ENCODE measurements at regions not wholly inside any gene's neighbourhood (a gene's known extent, or its start where the extent isn't known, plus 50 kb on each side); places are given as distances from the start of the nearest gene placed in this dataset.
"Not testable (repeated sequence)": the region's sequence is repeated elsewhere in the genome, so short reads cannot be mapped to it uniquely, and the experiment has no call there.

DNA sequence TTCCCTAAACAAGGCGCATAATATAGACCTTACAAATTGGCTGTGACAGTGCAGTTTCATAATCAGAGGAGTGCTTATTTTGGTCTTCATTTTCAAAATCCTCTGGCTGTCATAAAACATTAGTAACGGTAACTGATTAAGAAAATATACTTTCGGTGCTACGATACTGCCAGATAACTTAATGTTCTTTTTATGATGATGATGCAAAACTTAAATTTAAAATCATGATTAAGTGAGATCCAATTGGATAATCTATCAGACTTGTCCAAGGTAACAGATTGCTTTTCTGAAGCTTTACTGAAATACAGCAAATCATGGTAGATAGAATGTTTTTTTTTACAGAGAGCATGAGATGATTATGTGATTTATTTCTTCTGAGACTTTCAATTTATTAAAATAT, 364.2 kb upstream of the CNTN3 start:
- DNase-seq (ENCODE audit: low spot score): no peak

DNA sequence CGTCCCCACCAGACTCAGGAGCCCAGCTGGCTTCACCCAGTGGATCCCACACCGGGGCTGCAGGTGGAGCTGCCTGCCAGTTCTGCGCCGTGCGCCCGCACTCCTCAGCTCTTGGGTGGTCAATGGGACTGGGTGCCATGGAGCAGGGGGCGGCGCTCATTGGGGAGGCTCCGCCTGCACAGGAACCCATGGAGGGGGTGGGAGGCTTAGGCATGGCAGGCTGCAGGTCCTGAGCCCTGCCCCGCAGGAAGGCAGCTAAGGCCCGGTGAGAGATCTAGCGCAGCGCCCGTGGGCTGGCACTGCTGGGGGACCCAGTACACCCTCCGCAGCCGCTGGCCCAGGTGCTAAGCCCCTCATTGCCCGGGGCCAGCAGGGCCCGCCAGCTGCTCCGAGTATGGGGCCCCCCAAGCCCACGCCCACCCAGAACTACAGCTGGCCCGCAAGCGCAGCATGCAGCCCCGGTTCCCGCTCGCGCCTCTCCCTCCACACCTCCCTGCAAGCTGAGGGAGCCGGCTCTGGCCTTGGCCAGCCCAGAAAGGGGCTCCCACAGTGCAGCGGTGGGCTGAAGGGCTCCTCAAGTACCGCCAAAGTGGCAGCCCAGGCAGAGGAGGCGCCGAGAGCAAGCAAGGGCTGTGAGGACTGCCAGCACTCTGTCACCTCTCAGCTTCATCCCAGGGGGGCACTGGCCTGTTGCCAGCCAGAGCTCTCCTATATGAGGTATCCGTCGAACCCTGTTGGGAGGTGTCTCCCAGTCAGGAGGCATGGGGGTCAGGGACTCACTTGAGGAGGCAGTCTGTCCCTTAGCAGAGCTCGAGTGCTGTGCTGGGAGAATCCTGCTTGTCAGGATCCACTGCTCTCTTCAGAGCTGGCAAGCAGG, 370.8 kb upstream of the CNTN3 start:
- DNase-seq (ENCODE audit: low spot score): not testable (repeated sequence)

DNA sequence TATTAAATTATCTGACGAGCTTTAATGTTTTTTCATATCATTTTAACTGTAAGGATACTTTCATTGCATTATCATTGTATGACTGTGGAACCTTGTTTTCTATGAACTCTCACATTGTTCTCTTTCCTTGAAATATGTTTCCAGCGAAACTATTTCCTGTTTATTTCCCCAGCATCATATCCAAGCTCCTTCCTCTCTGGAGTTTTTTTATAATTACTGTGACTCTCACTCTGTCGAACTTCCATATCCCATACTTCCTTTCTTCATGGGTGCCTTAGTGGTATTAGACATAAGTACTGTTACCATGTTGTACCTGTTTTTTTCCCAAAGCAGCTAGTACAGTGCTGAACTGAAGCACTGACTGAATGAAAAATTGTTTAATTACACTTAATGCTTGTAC, 373.6 kb upstream of the CNTN3 start:
- DNase-seq (ENCODE audit: low spot score): no peak

DNA sequence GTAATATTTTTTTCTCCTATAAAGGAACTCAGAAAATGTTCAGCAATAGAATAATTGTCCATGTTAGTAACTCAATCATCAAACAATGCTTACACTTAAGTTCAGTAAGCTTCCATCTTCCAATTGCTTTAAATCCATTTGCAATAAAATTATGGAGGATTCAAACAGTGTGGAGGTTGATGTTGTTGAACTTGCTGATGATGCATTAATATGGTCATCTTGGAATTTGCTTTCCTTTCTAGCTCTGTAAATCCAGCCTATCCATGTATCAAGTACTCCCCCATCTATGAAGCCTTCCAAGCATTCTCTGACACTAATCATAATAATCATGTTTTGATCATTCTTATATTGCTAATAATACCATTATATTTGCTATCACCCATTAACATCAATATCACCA, 378.4 kb upstream of the CNTN3 start:
- DNase-seq (ENCODE audit: low spot score): no peak

DNA sequence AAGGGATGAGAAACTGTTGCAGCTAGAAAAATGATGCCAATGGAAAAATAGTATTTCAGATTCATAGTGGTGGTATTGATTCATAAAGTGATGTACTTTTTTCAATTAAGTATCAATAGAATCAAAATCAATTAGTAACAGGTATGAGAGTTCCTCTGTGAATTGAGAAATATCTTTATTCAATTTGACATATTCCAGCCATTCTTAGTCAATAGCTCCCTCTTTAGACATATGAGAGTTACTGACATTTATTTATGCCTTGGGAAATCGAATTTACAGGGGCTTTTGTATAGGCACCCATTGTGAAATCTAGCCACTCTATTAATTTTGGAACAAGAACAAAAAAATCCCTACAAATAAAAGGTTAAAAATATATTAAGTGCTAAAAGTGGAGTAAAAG, 386.9 kb upstream of the CNTN3 start:
- DNase-seq (ENCODE audit: low spot score): peak; percentile 4

GRCh38 chr3:75012791-75013331, 398.4 kb upstream of the CNTN3 start:
- no peak for DNase-seq (ENCODE audit: low spot score)

DNA sequence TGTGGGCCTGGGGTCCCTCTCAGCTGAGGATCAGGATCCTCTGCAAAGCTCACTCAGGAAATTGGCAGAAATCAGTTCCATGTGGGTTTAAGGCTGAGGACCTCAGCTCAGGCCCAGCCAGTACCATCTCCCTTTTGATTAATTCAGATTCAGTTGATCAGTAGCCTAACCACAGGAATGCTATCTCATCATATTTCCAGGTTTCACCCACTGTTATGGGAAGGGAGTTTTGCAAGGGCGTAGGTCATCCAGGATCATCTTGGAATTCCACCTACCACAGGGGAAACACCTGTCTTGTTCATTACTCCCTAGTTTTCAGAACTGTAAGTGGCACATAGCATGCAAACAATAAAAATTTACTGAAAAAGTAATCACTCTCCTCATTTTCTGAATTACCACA, 399.5 kb upstream of the CNTN3 start:
- no peak for DNase-seq (ENCODE audit: low spot score)

DNA sequence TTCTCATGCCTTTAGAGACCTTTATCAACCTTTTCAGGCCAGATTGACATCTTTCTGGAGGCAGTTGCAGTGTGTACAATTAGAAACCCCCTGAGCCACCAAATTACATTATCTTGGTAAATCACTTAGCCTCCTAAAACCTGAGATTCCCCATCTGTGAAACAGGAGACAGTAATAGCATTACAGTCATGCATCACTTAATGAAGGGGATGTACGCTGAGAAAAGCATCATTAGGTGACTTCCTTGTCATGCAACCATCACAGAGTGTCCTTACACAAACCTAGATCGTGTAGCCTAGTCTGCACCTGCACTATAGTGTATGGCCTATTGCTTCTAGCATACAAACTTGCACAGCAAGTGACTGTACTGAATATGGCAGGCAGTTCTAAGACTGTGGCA, 400.8 kb upstream of the CNTN3 start:
- no peak for DNase-seq (ENCODE audit: low spot score)

- DNase-seq (ENCODE audit: low spot score): no peak
Observed at GRCh38 chr3:75035146-75035545, 420.7 kb upstream of the CNTN3 start.

DNA sequence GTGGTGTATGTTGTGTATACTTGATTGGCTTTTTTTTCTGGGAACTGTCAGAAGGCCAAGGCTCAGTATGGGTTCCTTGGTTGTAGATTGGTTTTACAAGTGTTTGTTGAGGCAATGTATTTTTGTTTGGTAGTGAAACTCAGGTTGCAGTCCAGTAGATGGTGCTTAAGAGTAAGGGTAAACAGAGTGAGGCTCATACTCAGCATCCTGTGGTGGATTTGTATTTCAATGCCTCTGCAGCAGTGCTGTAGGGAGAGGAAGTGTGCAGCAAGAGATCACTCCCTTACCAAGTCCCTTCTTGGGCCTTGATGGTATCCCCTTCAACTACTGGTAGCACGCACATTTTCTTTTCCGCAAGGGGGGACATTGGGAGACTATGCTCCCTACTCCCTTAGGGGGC, 428.5 kb upstream of the CNTN3 start:
- DNase-seq (ENCODE audit: low spot score): no peak

- no peak for DNase-seq (ENCODE audit: low spot score)
Observed at GRCh38 chr3:75048650-75049049, 434.2 kb upstream of the CNTN3 start.

- no peak for DNase-seq (ENCODE audit: low spot score)
Observed at GRCh38 chr3:75049533-75049932, 435.1 kb upstream of the CNTN3 start.

GRCh38 chr3:75059120-75059519, 444.7 kb upstream of the CNTN3 start:
- DNase-seq (ENCODE audit: low spot score): no peak

DNA sequence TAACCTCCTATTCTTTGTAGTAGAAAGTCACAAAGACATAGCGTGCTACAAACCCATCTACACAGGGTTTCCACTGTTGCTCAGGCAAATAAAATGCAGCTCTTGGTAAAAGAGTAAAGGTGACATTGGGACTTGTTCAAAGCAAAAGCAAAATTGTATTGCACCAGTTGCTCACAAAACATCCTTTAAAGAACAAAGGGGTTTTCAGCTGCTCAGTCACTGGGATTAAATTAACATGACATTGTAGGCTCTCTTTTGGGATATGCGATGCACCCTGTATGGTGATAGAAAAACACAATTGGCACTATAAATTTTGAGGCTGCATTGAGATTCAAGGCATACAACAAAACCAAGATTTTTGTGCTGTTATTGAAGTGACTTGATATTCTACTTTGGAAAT, 447.3 kb upstream of the CNTN3 start:
- no peak for DNase-seq (ENCODE audit: low spot score)

DNA sequence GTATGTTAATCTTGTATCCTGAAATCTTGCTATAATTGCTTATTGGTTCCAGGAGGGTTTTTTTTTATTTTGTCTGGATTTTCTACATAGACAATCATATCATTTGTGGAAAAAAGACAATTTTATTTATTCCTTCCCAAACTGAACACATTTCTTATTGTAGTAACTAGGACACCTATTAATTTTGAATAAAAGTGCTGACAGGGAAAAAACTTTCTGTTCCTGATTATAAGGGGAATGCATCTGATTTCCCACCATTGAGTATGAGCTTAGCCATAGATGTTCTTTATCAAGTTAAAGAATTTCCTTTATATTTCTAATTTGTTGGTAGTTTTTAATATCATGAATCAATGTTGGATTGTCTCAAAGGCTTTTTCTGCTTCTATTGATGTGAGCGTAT, 460.7 kb upstream of the CNTN3 start:
- no peak for DNase-seq (ENCODE audit: low spot score)

DNA sequence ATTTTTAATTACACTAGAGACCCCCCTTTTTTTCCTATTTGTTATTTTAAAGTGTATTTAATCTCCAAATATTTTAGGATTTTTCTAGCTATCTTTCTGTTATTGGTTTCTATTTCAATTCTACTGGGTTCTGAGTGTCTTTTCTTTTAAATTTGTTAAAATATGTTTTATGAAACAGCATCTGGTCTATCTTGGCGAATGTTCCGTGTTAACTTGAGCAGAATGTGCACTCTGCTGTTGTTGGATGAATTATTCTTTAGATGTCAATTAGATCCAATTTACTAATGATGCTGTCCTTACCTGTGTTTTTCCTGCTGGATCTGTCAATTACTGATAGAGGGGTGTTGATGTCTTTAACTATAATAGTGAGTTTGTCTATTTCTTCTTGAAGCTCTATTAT, 462.0 kb upstream of the CNTN3 start:
- no peak for DNase-seq (ENCODE audit: low spot score)

- DNase-seq (ENCODE audit: low spot score): no peak
Observed at GRCh38 chr3:75078290-75078689, 463.8 kb upstream of the CNTN3 start.

DNA sequence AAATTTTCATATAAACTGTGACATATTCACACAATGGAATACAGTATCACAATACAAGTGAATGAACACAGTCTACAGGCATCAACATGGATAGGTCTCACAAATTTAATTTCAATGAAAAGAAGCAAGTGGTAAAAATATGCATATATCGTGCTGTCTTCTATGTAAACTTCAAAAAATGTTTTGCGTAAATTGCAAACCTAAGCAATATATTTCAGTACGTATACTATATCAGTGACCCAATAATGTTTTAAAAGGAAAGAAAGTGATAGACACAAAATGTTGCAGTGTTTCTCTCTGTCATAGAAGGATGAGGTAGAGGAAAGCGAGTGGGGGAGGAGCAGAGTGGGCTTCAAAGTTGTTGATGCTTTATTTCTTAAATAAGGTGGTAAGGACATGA, 468.4 kb upstream of the CNTN3 start:
- DNase-seq (ENCODE audit: low spot score): no peak

GRCh38 chr3:75089841-75090240, 475.4 kb upstream of the CNTN3 start:
- no peak for DNase-seq (ENCODE audit: low spot score)

GRCh38 chr3:75101329-75102147, 487.1 kb upstream of the CNTN3 start:
- no peak for DNase-seq (ENCODE audit: low spot score)

DNA sequence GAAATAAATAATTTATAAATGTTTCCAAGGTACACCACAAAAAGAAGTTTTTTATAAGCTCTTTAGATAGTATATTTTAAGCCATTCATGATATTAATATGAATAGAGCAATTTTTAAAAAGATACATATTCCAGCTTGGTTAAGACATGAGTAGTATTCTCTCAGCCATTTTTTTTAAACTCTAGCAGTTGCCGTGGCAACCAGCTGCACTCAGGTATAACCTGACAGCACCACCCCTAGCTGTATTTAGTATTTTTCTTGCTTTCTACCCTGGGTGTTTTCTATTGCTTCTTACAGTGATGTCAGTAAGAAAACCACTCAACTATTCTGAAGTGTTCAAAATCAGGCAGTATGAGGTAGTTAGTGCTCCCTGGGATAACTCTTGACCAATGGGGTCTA, 496.3 kb upstream of the CNTN3 start:
- DNase-seq (ENCODE audit: low spot score): no peak

- no peak for DNase-seq (ENCODE audit: low spot score)
Observed at GRCh38 chr3:75115695-75116094, 501.2 kb upstream of the CNTN3 start.

DNA sequence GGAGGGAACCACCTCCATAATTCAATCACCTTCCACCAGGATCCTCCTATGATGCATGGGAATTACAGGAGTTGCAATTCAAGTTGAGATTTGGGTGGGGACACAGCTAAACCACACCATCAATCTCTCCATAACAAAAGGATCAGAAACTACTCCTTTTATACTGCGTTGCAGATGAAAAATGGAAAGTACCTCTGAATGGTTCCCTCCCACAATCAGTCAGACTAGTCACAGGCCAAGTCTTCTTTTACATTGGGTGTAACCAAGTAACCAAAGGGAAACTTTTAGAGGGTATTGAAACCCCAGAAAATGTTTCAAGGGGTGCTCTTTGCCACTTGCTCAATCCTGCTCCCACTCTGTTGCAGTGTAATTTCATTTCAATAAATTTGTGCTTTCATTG, 504.3 kb upstream of the CNTN3 start:
- no peak for DNase-seq (ENCODE audit: low spot score)

Measured in NAMALWA (cell line).